Lower lobe of right lung (tissue), 2 donors: ENCODE measurements at regions not wholly inside any gene's neighbourhood (a gene's known extent, or its start where the extent isn't known, plus 50 kb on each side); places are given as distances from the start of the nearest gene placed in this dataset.

ENCODE experiments used
- ATAC-seq, 2 donors: fragments of 200-7000 bp; cut with Tn5 transposase; one replicate each; pipeline ENCODE4 v1.9.1; 2020 to 2022; ENCODE audit warnings: mild to moderate bottlenecking in 2 of 2, moderate library complexity in 2 of 2
- DNase-seq: peaks from one replicate; pipeline ENCODE4 v3.0.0-alpha.2; 2020
- H3K27ac ChIP-seq: fragments of 200-600 bp; one replicate; pipeline ENCODE4 v1.8.0; 2022
- H3K27me3 ChIP-seq: fragments of 200-600 bp; one replicate; pipeline ENCODE4 v1.8.0; 2022; ENCODE audit warnings: low read depth
- H3K36me3 ChIP-seq: fragments of 200-600 bp; one replicate; pipeline ENCODE4 v1.8.0; 2022; ENCODE audit warnings: mild to moderate bottlenecking
- H3K4me1 ChIP-seq: fragments of 200-600 bp; one replicate; pipeline ENCODE4 v1.8.0; 2022
- H3K4me3 ChIP-seq: fragments of 200-600 bp; one replicate; pipeline ENCODE4 v1.8.0; 2022; ENCODE audit warnings: mild to moderate bottlenecking
- H3K9me3 ChIP-seq: fragments of 200-600 bp; one replicate; pipeline ENCODE4 v1.8.0; 2022
- intact Hi-C: fragments of 100-400 bp; cut with DNase I; formaldehyde crosslinking; loops from one replicate; pipeline ENCODE4 v1.11.0; 2022
- TF ChIP-seq, protein P1 (sequence below): fragments of 200-600 bp; IDR thresholded peaks from one replicate; pipeline ENCODE4 v1.8.0; 2022; ENCODE audit warnings: antibody characterized with exemption, mild to moderate bottlenecking
- donor health status: DM: no; HTN: yes; CAD: no; lungs with severe emphysema.

DNA sequence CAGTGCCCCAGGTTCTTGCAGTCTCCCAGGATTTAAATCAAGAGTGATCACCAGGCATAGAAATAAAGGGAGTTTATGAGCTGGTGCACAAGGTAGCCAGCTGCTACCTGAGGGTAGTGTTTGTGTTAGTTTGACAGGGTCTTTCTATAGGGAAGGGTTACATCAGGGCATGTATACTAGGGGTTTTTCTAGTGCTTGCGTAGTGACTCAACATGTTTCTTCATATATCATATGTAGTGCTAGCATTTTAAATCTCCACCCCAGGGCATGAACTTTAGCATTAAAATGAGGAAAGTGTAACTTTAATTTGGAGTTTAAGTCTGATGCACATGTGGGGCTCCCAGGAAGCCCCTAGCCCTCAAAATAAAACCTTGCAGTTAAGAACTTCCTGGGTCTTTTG lies 86.5 kb upstream of the TNR start:
- intact Hi-C loops: no loop called here
- H3K27me3 ChIP-seq: no peaks in the 10 kb centered on the region
- ATAC-seq (no peak), DNase-seq (no peak)
- H3K27ac ChIP-seq: no peak overlapping the region
- no peak overlapping the region for H3K4me3 ChIP-seq
- no peaks in the 10 kb centered on the region for H3K36me3 ChIP-seq
- TF ChIP-seq, protein P1, sequence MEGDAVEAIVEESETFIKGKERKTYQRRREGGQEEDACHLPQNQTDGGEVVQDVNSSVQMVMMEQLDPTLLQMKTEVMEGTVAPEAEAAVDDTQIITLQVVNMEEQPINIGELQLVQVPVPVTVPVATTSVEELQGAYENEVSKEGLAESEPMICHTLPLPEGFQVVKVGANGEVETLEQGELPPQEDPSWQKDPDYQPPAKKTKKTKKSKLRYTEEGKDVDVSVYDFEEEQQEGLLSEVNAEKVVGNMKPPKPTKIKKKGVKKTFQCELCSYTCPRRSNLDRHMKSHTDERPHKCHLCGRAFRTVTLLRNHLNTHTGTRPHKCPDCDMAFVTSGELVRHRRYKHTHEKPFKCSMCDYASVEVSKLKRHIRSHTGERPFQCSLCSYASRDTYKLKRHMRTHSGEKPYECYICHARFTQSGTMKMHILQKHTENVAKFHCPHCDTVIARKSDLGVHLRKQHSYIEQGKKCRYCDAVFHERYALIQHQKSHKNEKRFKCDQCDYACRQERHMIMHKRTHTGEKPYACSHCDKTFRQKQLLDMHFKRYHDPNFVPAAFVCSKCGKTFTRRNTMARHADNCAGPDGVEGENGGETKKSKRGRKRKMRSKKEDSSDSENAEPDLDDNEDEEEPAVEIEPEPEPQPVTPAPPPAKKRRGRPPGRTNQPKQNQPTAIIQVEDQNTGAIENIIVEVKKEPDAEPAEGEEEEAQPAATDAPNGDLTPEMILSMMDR: no peak
- H3K9me3 ChIP-seq: no peaks in the 10 kb centered on the region
- no peaks in the 10 kb centered on the region for H3K4me1 ChIP-seq

DNA sequence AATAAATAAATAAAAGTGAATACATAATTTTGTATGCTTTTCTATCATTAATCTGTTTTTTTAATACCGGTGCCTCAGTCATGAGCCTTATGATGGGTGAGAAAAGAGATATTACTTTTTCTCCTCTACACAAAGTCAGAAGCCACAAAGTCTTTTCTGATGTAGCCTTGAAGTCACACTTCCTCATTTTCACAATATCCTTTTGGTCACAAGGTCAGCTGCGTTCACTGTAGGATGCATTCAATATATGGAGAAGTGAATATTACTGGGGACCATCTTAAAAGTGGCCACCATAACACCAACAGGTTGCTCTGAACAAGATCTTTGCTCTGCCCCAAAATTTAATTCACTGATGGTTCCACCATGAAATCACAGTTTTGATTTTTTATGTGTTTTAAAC lies 83.3 kb upstream of the TNR start:
- DNase-seq: no peak
- Histone ChIP-seq H3K27ac (no peak overlapping the region), H3K36me3 (no peaks in the 10 kb centered on the region), H3K27me3 (no peaks in the 10 kb centered on the region), H3K4me1 (no peaks in the 10 kb centered on the region), H3K4me3 (no peak overlapping the region), H3K9me3 (no peaks in the 10 kb centered on the region)
- intact Hi-C loops: no loop called here
- TF ChIP-seq, protein P1: no peak
- ATAC-seq: no peak

DNA sequence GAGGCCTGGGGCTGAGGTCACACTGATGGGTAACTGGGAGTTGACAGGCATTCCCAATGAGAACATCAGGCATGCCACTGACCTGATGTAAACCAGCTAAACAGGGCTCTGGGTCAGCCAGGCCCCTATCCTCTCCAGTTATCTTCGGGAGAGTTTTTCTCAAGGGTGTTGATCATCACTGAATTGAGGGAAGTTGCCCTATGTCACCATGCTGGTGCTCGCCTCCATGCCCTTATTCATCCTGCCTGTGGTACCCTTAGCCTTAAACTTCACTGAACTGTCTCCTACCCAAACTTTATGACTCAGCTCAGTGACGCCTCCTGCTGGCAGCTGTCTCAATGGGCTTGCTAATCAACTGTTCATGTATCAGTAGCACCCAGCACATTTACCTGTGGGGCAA lies 80.7 kb upstream of the TNR start:
- Histone ChIP-seq H3K27me3 (no peaks in the 10 kb centered on the region), H3K27ac (no peak overlapping the region), H3K36me3 (no peaks in the 10 kb centered on the region), H3K9me3 (no peaks in the 10 kb centered on the region), H3K4me1 (no peaks in the 10 kb centered on the region), H3K4me3 (no peak overlapping the region)
- TF ChIP-seq, protein P1: peak; percentile 15
- intact Hi-C loops: no loop called here
- DNase-seq (no peak), ATAC-seq (no peak)

DNA sequence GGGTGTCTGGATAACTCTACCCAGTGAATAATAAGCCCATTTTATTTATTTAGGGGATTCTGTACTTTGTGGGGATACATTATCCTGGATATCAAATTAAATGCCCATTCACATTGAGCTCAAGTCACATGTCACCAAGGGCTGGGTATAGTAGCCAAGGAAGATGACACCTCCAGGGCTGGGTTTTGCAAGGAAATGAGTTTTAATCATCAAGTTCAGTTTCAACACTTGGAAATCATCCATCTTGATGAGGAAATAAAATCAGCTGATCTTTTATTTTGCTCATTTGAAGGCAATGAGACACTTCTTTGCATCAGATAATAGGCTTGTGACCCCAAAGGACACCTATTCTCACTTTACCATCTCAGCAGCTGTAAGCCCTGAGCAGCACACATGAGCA lies 80.0 kb upstream of the TNR start:
- Histone ChIP-seq H3K27me3 (no peaks in the 10 kb centered on the region), H3K4me1 (no peaks in the 10 kb centered on the region), H3K27ac (no peak overlapping the region), H3K36me3 (no peaks in the 10 kb centered on the region), H3K9me3 (no peaks in the 10 kb centered on the region), H3K4me3 (no peak overlapping the region)
- TF ChIP-seq, protein P1: no peak
- DNase-seq (no peak), ATAC-seq (no peak)
- intact Hi-C loops: no loop called here

DNA sequence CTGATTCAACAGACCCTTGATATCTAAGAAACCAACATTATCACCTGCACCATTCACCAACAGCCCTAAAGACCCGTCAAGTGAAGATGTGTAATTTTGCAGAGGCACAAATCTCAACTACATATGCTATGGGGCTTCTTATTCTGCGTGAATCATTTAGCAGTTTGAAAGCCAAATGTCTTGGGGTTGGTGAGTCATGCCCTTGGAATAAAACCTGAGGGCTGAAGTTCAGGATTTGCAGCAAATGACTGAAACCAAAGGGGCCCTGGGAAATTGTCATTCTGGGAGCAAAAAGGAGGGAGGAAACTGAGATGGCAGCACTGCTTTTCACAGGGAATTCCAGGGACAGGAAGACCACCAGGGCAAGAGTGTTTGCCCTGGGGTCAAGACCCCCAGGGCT lies 79.2 kb upstream of the TNR start:
- no peaks in the 10 kb centered on the region for H3K4me1 ChIP-seq
- intact Hi-C loops: no loop called here
- TF ChIP-seq, protein P1: no peak
- no peak overlapping the region for H3K27ac ChIP-seq
- no peak for ATAC-seq
- no peak overlapping the region for H3K4me3 ChIP-seq
- no peaks in the 10 kb centered on the region for H3K27me3 ChIP-seq
- H3K9me3 ChIP-seq: no peaks in the 10 kb centered on the region
- no peaks in the 10 kb centered on the region for H3K36me3 ChIP-seq
- no peak for DNase-seq

DNA sequence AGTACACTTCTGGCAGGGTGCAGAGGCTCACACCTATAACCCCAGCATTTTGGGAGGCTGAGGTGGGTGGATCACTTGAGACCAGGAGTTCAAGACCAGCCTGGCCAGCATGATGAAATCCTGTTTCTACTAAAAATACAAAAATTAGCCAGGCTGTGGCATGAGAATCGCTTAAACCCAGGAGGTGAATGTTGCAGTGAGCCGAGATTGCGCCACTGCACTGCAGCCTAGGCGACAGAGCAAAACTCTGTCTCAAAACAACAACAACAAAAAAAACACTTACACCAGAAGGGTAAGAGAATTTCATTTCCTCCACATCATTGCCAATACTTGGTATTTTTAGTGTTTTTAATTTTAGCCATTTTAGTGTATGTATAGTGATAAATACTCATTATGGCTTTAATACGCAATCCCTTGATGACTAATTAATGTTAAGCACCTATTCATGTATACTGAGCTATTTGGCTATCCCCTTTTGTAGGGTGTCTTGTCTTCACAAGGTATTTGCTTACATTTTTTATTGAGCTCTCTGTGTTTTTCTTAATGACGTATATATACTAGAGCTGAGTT lies 77.1 kb upstream of the TNR start:
- intact Hi-C loops: no loop called here
- ATAC-seq: no peak

More for the DNA sequence above, 77.1 kb upstream of the TNR start:
- no peaks in the 10 kb centered on the region for H3K36me3 ChIP-seq
- no peaks in the 10 kb centered on the region for H3K4me1 ChIP-seq
- H3K9me3 ChIP-seq: no peaks in the 10 kb centered on the region
- TF ChIP-seq, protein P1: no peak
- H3K4me3 ChIP-seq: no peak overlapping the region
- H3K27me3 ChIP-seq: no peaks in the 10 kb centered on the region
- no peak for DNase-seq
- H3K27ac ChIP-seq: no peak overlapping the region
